Activated CD4-positive, alpha-beta T cell treated with anti-CD3 and anti-CD28 coated beads for 4 hours (primary cell): ENCODE measurements at regions not wholly inside any gene's neighbourhood (a gene's known extent, or its start where the extent isn't known, plus 50 kb on each side); places are given as distances from the start of the nearest gene placed in this dataset.

Experiments
- DNase-seq, 2 donors: peaks; one replicate each; pipeline ENCODE4 v3.0.0-alpha.2; 2020

DNA sequence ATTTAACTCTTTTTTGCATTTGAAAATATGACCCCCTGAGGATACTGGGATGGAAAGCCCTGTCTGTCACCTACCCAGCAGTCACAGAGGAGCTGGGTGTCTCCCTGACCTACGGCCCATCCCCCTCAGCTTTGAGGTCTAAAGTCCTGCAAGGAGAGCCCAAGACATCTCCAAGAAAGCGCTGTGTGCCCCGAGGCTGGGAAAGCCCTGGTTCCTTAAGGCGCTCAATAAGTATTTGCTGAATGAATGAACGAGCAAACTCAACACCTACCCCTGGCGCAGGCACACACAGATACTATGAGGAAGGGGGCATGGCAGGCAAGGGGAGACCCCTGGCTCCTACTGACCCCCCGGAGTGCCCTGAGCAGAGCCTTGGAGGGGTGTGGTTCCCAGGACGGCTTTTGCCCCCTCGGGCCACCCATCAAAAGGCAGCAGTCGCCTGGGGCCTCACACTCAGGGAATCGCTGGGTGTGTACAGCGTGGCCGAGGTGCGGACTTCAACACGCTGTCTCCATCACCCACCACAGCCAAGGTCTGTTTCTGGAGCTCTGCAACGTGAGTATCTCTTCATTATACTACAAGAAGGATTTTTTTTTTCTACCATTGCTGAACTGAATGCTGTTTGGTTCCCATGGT lies 211.6 kb downstream of the ERCC6L2 start:
- no peak for DNase-seq

DNA sequence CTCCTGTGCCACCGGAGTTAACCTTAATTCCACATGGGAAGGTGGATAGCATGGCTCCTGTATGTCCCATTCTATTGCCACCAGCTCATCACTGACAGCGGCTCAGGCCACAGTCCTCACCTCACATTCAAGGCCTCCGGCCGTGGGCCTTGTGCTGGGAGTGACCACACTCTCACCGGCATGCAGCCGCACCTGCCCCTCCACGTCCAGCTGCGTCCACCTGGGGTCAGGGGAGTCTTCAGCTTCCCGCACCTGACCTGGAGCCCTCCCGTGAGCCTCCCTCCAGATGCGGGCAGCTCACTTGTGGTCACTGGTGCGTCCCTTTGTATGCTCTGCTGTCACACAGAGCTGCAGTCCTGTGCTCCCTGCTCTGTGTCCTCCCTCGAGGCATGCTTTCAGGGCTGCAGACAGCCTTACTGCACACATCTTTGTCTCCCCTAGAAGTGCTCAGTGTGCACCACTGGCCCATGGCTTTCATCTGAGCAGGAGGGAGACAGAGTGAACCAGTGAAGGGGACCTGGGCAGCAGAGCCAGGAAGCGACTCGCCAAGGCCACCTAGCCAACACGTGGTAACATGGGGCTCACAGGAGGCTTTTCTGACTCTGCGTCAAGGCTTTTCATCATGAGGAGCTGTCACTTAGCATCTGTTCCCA lies 210.1 kb downstream of the ERCC6L2 start:
- no peak for DNase-seq

DNA sequence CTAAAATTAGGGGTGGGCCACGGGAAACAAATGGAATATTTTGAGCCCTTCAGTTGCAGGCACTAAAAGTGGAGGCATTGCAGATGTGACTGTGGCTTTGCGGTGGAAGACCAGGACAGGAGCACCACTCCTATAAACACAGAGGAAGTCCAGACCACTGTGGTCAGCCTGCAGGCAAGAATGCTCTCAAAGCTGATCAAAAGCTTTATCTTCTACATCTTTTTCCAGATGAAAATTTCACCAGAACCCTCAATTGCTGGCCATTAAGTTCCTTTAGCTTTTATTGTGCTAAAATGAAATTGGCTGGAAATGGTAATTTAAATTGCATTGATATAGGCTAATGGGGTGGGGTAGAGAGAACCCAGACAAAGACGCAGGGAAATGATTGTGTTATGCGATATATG lies 208.8 kb downstream of the ERCC6L2 start:
- no peak for DNase-seq

DNA sequence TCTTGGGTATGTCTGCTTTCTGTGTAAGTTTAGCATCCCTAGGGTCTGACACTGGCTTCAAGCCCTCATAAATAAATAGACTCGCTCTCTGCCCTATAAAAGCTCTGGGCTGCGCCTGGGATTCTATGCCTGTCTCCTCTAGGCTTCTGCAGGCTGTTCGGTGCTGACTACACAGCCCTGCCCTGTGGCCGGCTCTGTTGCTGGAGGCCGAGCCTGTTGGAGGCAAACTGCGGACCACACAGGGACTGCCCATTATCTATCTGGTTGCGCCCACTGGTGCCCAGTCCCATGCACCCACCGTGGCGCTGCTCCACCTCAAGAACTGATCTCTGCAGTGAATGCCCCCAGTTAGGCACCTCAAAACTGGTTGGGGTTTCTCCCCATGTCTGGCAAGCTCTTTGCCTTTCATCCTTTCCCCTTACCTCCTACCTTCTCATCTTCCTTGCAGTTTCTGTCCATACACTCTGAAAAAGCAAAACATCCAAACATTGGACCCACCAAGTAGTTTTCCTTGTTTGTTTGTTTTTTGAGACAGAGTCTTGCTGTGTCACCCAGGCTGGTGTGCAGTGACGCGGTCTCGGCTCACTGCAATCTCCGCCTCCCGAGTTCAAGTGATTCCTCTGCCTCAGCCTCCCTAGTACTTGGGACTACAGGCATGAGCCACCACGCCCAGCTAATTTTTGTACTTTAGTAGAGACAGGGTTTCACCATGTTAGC lies 207.2 kb downstream of the ERCC6L2 start:
- DNase-seq = no peak

DNA sequence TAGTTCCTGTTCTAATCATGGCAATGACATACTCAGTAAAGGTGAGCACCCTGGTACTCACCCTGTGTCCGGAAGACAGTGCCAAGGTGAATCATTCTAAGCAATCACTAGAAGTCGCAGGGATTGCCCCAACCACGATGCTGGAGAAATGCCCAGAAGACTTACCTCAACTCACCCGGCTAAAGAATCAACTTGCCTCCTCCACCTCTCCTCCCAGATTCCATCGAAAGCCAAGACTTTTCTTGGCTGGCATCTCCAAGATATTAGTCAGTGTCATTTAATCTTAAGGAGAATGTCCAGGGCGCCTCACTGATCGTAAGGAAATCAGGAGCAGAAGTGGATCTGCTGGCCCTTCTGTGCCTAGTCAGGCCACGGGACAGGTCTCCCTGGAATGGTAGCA lies 204.9 kb downstream of the ERCC6L2 start:
- no peak for DNase-seq

DNA sequence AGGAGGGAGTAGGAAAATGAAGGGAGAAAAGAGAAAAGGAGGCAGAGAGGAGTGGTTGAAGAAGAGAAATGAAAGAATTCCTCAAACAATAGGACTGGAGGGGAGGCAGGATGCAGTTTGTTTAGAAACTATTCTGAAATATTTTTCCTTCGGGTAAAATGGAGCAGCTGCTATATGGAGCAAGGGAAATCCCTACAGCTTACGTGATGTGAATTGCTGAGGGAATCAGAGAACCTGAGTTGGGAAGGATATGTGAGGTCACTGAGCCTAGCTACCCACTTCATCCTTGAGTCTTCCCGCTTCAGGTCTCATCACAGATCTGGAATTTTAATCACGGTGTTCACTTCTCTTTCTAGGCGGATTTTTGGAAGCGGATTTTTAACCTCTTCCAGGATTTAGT lies 204.3 kb downstream of the ERCC6L2 start:
- DNase-seq = no peak

DNA sequence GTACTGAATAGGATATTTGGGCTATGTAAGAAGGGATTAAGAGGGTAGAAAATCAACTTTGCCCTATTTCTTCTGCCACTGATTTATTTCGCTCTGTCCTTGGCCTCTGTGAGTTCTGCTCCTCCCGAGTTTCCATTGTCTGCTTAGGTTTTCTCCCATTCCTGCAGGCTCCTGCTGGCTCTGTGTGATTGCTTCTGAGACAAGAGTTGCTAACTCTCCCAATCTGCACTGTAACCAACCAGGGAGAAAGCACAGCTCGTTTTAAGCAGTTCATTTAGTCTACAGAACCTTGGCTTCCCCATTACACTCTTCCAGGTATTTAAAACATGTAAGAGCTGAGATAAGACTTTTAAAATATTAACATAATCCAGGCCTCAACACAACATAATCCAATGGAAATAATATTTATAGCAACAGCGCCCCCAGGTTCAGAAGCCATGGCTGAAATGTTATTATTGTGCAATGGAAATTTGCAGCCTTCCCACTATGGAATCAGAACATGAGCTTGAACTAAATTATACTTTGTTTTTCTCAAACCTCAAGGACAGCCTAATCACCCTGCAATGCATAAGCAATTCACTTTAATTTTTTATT lies 203.5 kb downstream of the ERCC6L2 start:
- no peak for DNase-seq

DNA sequence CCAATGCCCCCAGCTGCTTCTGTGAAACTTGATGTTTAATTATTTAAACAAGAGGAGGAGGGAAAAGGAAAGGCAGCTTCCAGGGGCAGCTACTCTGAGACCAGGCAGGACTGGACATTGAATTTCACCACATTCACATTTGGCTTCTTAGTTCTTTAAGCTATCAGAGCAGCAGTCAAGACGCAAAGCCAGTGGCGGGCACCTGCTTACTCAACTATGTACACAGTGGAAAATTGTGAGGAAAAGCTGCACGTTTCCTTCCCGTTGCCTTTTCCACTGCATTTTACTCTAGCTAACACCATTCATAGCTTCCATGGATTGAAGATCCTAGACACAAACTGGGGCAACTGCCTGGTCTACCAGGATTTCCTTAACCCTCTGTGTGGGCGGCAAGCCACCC lies 200.3 kb downstream of the ERCC6L2 start:
- DNase-seq = no peak

DNA sequence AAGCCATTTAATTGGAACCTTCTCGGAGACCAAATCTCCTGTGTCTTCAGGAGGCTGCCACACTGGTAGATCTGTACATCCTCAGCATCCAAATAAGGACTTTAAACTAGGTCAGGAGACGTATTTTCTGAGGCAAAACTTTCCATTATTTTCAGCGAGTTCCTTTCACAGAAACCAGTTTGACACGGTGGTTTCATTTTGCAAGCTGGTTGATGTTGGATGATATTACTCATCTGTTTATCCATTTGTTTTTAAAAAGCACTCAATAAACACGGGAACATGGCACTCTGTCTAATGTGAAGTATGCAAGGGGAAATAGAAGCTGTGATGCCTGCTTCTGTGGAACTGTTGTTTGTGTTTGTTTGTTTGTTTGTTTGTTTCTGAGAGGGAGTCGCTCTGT lies 199.6 kb downstream of the ERCC6L2 start:
- no peak for DNase-seq

DNA sequence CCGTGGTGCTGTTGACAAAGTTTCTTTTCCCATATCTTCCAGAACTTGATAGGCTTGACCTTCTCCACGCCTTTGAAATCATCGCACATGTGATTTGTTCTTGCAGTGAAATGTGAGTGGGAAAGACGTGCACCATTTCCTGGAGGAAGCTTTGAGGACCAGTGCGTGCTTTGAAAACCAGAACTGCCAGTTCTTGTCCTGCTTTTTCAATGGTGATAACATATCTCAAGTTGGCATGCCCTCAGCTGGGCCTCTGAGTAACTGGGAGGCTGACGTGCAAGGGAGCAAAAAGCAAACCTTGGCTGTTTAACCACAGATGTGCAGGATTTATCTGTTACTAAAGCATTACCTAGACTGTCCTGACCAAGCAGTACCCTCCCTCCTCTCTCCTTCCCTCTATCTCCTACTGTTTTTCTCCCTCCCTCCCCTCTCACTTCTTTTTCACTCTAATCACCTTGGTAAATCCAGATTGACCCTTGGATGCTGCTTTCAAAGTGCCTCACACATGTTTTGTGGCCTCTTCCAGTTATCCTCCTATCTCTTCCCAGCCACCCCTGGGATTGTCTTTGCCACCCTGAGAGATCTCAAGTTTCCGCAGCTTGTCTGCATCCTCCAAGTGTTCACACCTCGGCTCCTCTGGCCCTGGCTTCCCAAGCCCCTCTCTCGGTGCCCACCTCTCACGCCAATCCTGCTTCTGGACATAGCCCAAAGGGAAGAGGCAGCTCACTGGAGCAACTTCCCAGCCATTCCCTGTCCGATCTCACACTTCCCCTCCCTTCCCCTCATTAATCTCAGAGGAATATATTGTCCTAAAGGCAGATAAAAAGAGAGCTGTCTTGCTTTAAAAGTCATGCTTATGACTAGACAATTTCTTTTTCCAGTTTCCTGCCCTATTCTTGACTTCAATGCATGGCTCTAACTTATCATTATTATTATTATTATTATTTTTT lies 198.3 kb downstream of the ERCC6L2 start:
- no peak for DNase-seq

DNA sequence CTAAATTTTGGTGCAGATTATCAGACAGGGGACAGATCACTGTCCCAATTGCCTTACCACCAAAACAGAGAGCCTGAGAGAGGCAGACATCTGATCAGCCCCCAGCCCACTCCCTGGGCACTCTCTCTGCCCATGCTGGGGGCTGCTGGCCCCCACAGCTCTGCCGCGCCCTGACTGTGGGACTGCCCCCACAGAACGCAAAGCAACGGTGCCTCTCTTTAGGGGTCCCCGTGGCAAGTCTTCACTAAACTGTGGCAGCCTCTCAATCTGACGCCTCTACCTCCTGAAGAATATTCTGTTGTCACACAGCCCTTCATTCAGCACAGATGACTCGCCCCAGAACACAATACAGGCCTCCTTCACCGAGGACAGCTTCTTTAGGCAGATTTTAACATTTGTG lies 197.4 kb downstream of the ERCC6L2 start:
- DNase-seq = no peak

DNA sequence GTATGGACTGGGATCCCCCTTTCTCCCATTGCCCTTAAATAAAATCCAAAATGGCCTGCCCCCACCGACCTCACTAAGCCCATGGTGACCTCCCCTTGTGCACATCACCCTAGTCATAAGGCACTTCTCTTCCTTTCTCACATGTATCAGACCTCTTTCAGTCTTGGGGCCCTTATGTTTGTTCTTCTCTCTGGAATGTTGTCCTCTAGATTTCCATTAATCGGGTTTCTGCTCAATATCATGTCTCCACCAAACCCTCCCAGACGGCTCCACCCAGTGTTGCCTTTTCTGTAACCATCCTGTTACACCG lies 196.3 kb downstream of the ERCC6L2 start:
- DNase-seq = no peak

DNA sequence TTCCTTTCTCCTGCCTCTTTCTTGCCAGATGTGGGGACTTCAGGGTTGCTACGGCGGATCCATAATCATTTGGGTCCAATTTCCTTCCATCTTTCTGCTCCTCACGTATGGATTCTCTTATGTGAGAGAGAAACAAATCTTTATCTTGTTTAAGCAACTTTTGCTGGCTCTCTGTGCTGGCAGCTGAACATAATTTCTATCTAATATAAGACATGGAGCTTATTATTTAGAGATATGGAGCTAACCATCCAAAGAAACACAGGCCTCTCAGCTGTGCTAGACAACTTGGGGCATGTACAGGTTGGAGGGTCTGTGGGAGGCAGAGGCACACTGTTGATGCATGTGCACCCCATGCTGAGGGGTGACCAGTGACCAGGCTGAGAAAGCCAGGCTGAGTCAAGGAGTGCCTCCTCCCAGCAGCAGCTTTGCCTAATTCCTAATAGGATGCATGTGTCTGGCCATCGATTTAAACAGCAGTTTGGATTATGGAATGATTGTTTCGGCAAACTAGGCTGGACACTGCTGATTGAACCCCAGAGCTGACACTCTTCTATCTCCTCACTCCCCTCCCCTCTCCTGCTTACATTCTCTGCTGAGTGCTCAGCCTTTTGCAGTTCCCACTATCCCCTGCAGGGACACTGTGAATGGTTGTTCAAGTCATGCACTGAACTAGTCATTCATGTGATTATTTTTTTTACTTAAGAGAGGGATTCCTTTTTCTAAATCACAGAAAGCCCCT lies 195.8 kb downstream of the ERCC6L2 start:
- no peak for DNase-seq

DNA sequence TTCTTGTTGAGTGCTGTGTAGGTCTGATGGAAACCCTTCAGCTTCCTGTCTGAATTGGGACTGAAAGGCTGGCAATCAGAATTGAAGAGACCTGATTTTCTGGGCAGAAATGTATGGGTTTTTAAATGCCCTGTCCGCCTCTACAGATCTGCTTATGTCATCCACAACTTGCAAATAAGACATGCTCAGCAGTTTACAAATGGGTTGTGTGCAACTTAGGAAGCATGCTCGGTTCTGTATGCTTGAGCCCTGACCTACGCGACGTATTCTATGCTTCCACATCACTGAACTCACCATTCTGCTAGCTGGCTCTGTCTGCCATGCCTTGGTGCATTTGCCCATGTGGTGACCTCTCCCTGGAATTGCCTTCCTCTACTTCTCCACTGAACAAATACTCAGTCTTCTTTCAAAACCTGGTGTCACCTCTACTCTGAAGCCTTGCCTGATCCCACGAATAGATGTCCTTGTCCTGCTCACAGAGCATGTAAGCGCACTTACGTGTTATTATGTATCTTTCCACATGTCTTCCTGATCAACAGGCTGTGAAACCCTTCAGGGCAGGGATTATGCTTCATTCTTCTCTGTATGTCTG lies 194.2 kb downstream of the ERCC6L2 start:
- DNase-seq = no peak

DNA sequence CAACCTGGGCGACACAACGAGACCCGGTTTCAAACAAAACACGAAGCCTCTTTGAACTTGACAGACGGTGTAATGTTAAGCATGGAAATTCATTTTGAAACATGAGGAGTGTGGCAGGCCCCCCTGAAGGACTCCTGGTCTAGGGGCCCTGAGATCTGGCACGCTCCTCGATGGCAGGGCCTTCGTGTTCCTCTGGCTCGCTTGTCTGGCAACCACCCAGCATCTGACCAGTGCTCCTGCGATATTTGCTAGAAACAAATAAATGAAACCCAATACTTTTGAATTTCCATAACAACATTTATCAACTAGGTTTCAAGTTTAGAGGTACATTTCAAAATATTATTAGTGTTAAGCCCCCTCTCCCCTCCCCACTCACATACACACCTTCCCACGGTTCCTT lies 193.0 kb downstream of the ERCC6L2 start:
- DNase-seq = no peak

DNA sequence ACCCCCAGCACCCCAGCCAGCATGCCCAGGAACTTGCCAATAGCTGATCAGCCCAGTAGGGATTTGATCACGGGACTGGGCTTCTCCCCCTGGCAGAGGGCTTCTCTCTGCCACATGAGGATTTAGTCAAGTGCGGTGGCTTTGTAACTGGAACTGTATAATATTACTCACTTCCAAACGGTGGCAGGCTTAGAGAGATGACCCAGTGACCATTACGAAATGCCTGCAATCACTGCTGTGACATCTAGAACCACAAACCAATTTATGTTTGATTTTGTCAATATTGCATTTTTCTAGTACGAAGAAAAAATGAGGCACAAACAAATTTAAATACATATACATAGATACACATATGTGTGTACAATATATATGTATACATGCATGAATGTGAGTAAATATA lies 192.1 kb downstream of the ERCC6L2 start:
- no peak for DNase-seq

DNA sequence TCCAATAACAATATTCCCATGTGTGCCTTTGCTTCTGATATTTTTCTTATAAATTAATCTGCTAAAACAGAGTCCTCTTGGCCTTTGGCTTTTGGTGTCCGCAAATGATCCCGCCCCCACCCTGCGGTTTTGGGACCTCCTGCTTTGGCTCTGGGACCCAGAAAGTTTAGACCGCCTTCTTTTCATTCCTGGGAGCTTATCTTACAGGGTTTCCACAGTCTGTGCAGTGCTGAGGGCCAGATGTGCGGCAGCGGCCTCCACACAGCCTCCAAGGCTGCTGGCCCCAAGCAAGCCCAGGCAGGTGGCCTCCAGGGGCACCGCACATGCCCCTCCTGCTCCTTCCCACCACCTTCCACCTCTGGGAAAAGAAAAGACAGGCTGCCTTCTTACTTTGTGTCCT lies 191.5 kb downstream of the ERCC6L2 start:
- DNase-seq = no peak

DNA sequence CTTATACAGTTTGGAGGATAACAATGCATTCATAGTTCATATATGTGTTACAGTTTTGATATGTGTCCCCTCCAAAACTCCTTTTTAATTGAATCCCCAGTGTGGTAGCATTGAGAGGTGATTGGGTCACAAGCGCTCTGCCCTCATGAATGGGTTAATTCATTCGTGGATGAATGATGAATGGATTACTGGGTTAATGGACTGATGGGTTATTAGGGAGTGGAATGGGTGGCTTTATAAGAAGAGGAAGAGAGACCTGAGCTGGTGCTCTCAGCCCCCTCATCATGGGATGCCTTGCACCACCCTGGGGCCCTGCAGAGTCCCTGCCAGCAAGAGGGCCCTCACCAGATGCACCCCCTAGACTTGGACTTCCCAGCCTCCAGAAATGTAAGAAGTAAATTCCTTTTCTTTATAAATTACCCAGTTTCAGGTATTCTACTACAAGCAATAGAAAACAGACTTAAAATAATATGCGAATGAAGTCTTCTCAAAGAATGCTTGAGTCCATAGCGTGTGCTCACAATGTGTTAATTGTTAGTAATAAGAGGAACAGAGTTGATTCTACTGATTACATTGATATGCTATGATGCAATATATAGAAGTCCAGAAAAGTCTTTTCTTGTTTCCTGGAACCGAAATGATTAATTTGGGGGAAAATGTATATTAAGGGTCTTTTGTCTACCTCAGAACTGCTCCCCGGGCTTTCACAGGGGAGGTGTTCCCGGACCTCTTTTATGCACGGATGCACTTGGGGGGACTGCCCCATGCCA lies 190.2 kb downstream of the ERCC6L2 start:
- no peak for DNase-seq

DNA sequence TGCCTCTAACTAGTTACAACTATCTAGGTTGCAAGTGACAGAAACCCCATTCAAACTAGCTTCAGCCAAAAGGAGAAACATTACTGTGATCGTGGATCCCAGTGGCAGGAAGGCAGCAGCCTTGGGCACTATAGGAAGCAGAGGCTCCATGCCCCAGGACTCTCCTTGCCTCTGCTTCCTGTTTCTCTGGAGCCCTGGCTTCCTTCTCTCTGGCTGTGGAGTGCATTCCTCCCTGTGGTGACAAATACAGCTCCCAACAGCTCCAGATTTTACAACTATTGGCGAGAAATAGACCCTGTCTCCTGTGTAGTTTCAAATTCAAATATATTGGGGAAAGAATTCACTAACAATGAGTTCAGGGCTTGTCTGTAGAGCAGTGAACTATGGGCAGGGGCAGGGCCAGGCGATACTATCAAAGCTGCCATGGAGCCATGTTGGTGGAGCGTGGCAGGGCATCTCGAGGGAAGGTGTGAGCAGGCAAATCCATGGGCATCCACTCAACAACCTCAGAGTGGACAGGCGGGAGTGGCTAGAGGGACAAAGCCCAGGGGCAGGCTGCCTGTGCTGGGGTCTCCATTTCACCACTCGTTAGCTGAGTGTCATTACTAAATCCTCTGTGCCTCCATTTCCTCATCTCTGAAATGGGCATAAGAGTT lies 189.5 kb downstream of the ERCC6L2 start:
- no peak for DNase-seq

DNA sequence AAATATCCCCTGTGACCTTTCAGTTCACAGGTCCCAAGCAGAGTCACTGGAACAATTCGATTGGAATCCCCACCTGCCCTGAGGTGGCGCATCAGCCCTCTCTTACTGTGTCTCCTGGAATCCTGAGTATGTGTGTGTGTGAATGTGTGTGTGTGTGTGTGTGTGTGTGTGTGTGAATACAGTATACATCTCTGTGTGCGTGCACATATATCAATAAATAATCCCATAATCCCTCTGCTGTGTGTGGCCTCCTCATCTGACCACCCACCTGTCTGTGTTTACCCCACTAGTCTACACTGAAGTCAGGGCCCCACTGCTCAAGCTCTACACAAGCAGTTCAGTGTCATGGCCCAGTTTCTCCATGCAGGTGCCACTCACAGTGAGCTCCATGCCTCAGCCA lies 187.4 kb downstream of the ERCC6L2 start:
- DNase-seq = no peak

DNA sequence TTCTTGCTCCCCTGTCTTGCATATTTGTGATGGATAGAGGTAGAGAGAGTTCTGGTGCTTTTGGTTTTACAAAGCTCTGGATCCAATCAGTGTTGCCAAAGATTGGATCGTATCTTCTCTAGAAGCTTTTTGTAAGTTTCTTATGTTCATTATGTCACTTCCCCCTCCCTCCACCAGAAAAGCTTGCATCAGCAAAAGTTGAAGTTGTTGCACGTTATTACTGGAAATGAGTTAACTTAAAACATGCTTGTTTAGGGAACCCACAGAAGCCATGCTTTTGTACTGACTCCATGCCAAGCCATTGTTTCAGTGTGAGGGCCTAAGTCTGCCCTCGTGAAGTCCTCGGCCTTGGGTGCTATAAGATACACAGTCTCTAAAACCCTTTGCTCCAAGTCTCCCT lies 186.5 kb downstream of the ERCC6L2 start:
- DNase-seq = no peak
